Stimulated activated CD4-positive, alpha-beta T cell treated with anti-CD3 and anti-CD28 coated beads, Interleukin-15, amount 100 ng/mL, for 1 hour (primary cell): ENCODE measurements at regions not wholly inside any gene's neighbourhood (a gene's known extent, or its start where the extent isn't known, plus 50 kb on each side); places are given as distances from the start of the nearest gene placed in this dataset.
A peak's percentile ranks its signal among the peaks of the same experiment; 100 is the strongest.

Experiments
- DNase-seq, 2 donors: peaks; one replicate each; pipeline ENCODE4 v3.0.0-alpha.2; 2020; ENCODE audit warnings: low read depth in 1 of 2, low spot score in 1 of 2

DNA sequence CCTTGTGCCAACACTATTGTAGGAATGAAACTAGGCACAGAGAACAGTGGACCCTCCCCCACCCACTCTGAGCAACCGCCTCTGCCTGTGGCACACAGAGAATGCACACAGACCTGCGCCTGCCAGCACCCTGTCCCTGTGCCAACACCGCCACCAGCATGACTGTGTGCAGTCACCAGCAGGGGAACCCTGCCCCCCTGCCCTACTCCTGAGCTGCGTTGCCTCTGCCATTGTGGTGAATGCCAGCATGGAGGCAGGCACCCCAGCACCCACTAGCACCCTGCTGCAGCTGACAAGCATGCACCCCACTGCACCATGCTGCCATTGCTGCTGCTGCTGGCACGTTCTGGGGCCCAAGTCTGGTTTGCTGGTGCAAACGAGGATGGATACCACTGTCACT lies 94.4 kb upstream of the PRLR start:
- no peak for DNase-seq

DNA sequence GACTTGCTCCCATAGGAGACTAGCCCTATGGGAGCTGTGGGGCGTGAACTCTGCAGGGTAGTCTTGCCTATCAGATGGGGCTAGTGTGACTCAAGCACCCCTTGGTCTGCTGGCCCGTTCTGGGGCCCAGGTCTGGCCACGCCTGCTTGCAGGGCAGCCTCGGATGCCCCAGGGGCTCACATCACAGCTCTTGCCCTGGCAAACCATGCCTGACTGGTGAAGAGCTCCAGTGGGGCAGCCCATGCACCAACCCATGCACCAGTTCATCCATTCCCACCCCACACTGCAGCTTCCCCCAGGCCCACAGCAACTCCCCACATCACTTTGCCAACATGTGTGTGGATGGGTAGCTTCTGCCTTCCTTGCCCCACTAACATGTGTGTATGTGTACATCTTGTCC lies 93.9 kb upstream of the PRLR start:
- no peak for DNase-seq

GRCh38 chr5:35320029-35320428 lies 89.7 kb upstream of the PRLR start:
- DNase-seq: no peak

DNA sequence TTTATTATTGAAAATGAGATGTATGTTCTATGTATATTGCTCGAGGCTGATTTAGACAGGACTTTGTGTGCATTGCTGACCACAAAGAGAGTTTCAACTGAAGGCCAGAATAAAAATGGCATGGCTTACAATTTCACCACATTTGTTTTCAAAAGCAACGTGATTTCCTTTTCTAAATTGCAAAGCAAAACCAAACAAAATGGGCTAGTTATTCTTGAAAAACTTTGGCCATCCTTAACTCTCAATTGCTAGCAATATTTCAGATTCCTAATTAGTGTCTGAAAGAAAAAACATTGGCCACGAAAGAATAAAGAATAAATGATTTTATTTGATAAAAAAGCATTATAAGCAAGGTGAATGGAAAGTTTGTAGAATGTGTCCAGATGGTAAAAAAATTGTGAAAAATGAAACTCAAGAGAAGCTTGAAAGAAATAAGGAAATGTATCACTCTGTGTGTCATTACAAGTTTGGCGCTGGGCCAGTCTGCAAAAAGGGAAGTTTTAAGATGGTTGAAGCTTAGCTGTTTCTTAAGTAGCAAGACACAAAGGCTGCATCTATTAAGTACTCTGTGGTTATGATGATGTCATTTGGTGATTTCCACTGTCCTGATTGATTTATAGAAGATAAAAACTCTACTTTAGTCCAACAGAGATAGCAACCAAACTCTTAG lies 89.2 kb upstream of the PRLR start:
- DNase-seq: peak in 1 of 2 donors; percentile 29

GRCh38 chr5:35317586-35317985 lies 87.3 kb upstream of the PRLR start:
- DNase-seq: no peak

GRCh38 chr5:35316611-35317274 lies 86.5 kb upstream of the PRLR start:
- no peak for DNase-seq

DNA sequence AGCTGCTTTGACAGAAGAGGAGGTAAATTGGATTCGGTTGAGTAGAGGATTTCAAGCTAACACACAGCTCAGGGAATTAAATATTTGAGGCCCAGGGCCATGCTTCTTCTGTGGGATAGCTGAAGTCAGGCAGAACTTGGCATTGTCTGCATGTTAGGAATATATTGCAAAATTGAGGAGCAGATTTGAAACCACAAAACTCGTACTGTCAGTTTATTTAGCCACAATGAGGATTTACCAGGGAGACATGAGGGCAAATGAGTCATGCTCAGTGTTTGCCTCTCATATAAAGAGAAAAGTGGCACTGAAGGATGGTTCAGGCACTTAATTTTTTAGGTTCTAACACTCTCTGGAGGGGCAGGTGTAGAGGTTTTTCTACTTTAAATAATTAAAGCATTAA lies 83.0 kb upstream of the PRLR start:
- DNase-seq: no peak

DNA sequence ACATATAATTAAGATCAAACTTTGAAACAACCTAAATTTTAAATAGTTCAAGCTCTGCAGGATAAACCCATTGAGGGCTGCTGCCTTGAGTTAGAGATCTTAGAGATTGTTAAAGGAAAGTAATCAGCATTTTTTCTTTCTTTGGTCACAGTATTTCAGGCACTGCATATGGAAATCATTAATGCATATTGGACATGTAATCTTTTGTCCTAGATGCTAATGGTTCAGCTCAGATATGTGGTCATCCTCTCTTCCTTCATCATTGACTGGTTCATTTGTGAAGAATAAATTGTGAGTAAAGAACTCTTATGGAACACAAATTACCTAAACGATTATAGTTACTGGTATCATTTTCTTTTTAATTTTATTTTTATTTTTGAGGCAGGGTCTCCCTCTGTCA lies 82.0 kb upstream of the PRLR start:
- no peak for DNase-seq

GRCh38 chr5:35309365-35310130 lies 79.3 kb upstream of the PRLR start:
- no peak for DNase-seq

DNA sequence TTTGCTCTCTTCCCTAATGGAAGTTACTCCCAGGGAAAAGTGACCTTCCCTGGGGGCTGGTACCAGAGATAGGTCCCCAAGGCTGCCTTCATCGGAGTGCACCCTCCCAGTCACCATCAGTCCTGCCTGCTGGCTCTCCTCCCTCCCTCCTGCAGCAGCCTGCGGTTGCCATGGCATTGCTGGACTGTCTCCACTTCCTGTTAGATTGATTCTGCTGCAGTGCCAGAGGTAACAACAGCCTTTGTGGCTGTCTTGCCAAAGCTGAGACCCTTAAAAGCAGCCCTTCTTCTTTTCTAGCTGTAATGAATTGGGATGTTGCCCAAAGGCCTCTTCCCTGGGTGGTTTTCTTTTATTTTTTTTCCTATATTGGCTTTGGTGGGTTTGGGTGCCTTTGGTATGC lies 78.1 kb upstream of the PRLR start:
- DNase-seq: no peak

DNA sequence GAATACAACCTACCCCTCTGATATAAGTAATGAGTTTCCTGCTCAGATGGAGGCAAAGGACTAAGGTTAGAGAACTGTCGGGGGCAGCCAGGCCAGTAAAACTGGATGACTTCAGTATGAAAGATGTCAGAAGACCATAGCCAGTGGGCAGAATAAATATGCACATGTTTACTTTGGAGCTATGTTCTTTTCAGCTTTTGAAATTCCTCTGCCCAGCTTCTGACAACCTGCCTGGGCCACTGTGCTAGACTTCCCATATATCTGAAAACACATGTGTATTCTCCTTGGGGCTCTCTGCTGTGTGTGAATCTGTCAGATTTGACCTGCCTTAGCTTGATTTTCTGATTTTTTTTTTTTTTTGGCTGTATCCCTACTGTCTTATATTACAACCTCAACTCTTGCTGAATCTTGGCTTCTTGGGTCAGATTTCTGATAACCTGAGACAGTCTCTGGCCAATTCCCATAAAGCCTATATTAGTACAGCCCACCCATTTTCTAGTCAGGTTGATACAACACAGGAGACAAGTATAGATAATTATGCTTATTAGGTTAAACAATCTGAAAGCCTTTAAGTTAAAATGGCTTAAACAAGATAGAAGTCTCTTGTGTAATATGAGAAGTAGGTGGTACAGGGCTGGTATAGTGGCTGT lies 76.6 kb upstream of the PRLR start:
- DNase-seq: no peak

GRCh38 chr5:35305336-35306020 lies 75.2 kb upstream of the PRLR start:
- DNase-seq: no peak

DNA sequence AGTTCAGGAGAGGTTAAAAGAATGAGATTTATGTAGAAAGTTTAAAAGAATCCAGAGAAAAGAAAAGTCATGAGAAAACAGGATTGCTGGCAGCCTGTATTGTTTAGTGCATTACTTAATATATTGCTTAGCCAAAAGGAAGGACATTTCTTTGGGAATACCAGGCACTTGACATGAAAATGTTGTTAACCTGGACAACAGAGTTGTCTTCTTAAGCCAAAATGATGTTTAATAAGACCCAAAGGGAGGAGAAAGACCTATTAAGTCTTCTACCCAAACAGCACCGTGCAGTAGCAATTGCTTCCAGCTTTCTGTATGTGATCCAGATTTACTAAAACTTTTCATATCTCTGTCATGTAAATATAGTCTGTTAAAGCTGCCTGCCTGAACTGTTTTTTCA lies 74.0 kb upstream of the PRLR start:
- DNase-seq: no peak

GRCh38 chr5:35303152-35303551 lies 72.9 kb upstream of the PRLR start:
- DNase-seq: no peak

DNA sequence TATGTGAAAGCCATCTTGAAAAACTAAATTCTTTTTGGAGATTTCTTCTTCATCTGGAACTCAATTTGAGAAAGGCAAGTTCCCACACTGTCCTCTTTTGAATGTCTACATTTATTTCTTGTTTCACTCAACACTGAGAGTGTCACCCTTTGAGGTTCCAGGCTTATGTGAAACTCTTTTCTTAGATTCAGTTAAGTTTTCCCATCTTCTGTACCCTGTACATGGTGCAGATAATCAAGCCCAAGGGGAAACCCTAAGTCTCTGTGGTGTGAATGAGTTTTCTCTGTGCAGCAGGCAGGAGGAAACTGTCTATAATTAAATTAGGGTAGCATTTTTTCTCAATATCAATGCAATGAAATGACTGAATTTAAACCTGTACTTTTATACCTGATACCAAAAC lies 72.3 kb upstream of the PRLR start:
- no peak for DNase-seq

- DNase-seq: no peak
Measured at GRCh38 chr5:35297755-35298154, 67.5 kb upstream of the PRLR start.

- DNase-seq: no peak
Measured at GRCh38 chr5:35294976-35295375, 64.7 kb upstream of the PRLR start.

- no peak for DNase-seq
Measured at GRCh38 chr5:35294017-35294416, 63.7 kb upstream of the PRLR start.

DNA sequence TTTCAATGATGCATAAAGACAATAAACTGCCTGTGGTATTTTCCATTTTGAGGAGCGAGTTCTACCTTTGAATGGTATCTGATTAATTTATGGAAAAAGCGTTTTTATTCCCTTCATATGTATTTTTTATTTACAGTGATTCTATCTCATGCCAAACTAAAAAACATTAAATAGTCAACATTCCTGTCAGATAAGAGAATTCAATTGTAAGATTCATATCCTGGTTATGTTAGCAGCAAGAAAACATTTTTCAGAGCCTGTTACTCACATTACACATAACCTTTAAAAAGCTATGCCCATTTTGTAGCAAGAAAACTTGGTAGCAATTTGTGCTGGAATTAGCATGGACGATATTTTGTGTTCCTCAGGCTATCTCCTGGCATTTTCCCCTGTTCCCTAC lies 55.1 kb upstream of the PRLR start:
- no peak for DNase-seq

GRCh38 chr5:35285011-35285410 lies 54.7 kb upstream of the PRLR start:
- DNase-seq: no peak

DNA sequence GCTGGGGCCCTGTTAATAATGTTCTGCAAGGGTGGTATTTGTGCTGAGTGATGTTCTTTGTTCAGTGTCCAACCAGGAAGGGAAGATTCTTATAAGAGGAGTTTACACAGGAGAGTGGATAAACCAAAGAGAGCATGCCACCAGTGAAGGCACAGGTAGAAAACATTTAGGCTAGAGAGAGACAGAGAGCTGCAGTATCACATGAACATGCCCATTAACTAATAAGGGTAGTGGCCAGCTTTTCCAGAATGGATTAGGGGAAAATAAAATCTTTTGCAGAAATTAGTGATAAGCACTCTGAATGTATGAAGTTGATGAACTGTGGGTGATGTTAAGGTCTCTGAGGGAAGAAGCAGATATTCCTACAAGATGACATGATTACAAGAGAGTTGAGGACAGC lies 54.1 kb upstream of the PRLR start:
- DNase-seq: no peak
